ENCODE measurements at regions not wholly inside any gene's neighbourhood (a gene's known extent, or its start where the extent isn't known, plus 50 kb on each side); places are given as distances from the start of the nearest gene placed in this dataset.
A peak's percentile ranks its signal among the peaks of the same experiment; 100 is the strongest.

GRCh38 chr2:38233231-38233983, 143.7 kb downstream of the ATL2 start:
- H3K9me3 ChIP-seq: no peaks in the 10 kb centered on the region
- intact Hi-C loops (cut with DNase I; ENCODE audit: low total_unique reads): no loop called here
- no peak for DNase-seq
- no peaks in the 10 kb centered on the region for H3K36me3 ChIP-seq
- TF ChIP-seq EP300 (IDR thresholded peaks at IDR 0.05) (no peak), POLR2AphosphoS5 (IDR thresholded peaks at IDR 0.05) (peak in 1 of 3 donors; percentile 11), CTCF (IDR thresholded peaks at IDR 0.05) (no peak), POLR2A (IDR thresholded peaks at IDR 0.05) (no peak)
- no peaks in the 10 kb centered on the region for H3K4me1 ChIP-seq
- no peak overlapping the region for H3K4me3 ChIP-seq
- H3K27ac ChIP-seq: peak overlapping the region in 3 of 5 donors; percentile 15 to 73 (median 38)
- 64 to 86% (median 81%) methylated on average over 9 of the region's 9 CpGs for WGBS, 5 donors
- no peaks in the 10 kb centered on the region for H3K27me3 ChIP-seq

- intact Hi-C loops (cut with DNase I; ENCODE audit: low total_unique reads): no loop called here
- H3K9me3 ChIP-seq: no peaks in the 10 kb centered on the region
These were observed 144.6 kb downstream of the ATL2 start for GRCh38 chr2:38232454-38232853.

GRCh38 chr2:38230756-38231155, 146.3 kb downstream of the ATL2 start:
- no peak overlapping the region for H3K27ac ChIP-seq
- no peaks in the 10 kb centered on the region for H3K36me3 ChIP-seq
- H3K4me1 ChIP-seq: no peaks in the 10 kb centered on the region
- DNase-seq: no peak
- WGBS, 5 donors: 47 to 55% (median 51%) methylated on average over 4 of the region's 4 CpGs
- intact Hi-C loops (cut with DNase I; ENCODE audit: low total_unique reads): no loop called here
- no peak for TF ChIP-seq EP300 (IDR thresholded peaks at IDR 0.05)
- no peak for TF ChIP-seq POLR2AphosphoS5 (IDR thresholded peaks at IDR 0.05)
- TF ChIP-seq POLR2A (IDR thresholded peaks at IDR 0.05): no peak
- no peak for TF ChIP-seq CTCF (IDR thresholded peaks at IDR 0.05)
- no peaks in the 10 kb centered on the region for H3K27me3 ChIP-seq
- no peak overlapping the region for H3K4me3 ChIP-seq
- H3K9me3 ChIP-seq: no peaks in the 10 kb centered on the region

More at GRCh38 chr2:38232454-38232853, 144.6 kb downstream of the ATL2 start:
- 92 to 97% (median 96%) methylated on average over 1 of the region's 1 CpG for WGBS, 5 donors
- H3K27me3 ChIP-seq: no peaks in the 10 kb centered on the region
- no peaks in the 10 kb centered on the region for H3K36me3 ChIP-seq
- no peak for DNase-seq
- TF ChIP-seq CTCF (IDR thresholded peaks at IDR 0.05) (no peak), POLR2AphosphoS5 (IDR thresholded peaks at IDR 0.05) (no peak), EP300 (IDR thresholded peaks at IDR 0.05) (no peak), POLR2A (IDR thresholded peaks at IDR 0.05) (no peak)
- peak overlapping the region in 3 of 5 donors; percentile 15 to 73 (median 38) for H3K27ac ChIP-seq
- no peaks in the 10 kb centered on the region for H3K4me1 ChIP-seq
- H3K4me3 ChIP-seq: no peak overlapping the region

GRCh38 chr2:38228753-38229152, 148.3 kb downstream of the ATL2 start:
- no peaks in the 10 kb centered on the region for H3K9me3 ChIP-seq
- H3K4me3 ChIP-seq: no peak overlapping the region
- intact Hi-C loops (cut with DNase I; ENCODE audit: low total_unique reads): no loop called here
- TF ChIP-seq CTCF (IDR thresholded peaks at IDR 0.05) (no peak), EP300 (IDR thresholded peaks at IDR 0.05) (no peak), POLR2A (IDR thresholded peaks at IDR 0.05) (no peak), POLR2AphosphoS5 (IDR thresholded peaks at IDR 0.05) (no peak)
- H3K4me1 ChIP-seq: no peaks in the 10 kb centered on the region
- peaks cover 0 to 9% (median 0%) of the 10 kb centered on the region in 3 donors for H3K27me3 ChIP-seq
- H3K27ac ChIP-seq: no peak overlapping the region
- no peaks in the 10 kb centered on the region for H3K36me3 ChIP-seq
- DNase-seq: no peak
